HEK293T (cell line): ENCODE measurements at regions not wholly inside any gene's neighbourhood (a gene's known extent, or its start where the extent isn't known, plus 50 kb on each side); places are given as distances from the start of the nearest gene placed in this dataset.
"Not testable (repeated sequence)": the region's sequence is repeated elsewhere in the genome, so short reads cannot be mapped to it uniquely, and the experiment has no call there.

ENCODE experiments used
- FOXK2 ChIP-seq: fragments of 450-650 bp; IDR thresholded peaks from 2 replicates; pipeline ENCODE4 v1.6.1; 2016; ENCODE audit warnings: mild to moderate bottlenecking
- NFRKB ChIP-seq: fragments of 450-650 bp; IDR thresholded peaks from 2 replicates; pipeline ENCODE4 v1.6.1; 2016; ENCODE audit warnings: mild to moderate bottlenecking, moderate library complexity
- SP1 ChIP-seq: fragments of 450-650 bp; IDR thresholded peaks from 2 replicates; pipeline ENCODE4 v1.6.1; 2017

- TF ChIP-seq FOXK2, SP1, NFRKB: not testable (repeated sequence)
Observed at GRCh38 chr17:26965898-26966624, 327.9 kb upstream of the WSB1 start.
